HepG2 (cell line): ENCODE measurements at regions not wholly inside any gene's neighbourhood (a gene's known extent, or its start where the extent isn't known, plus 50 kb on each side); places are given as distances from the start of the nearest gene placed in this dataset.

Experiments used
- ATAC-seq: fragments of 200-7000 bp; cut with Tn5 transposase; 3 replicates; pipeline ENCODE4 v1.9.1; 2020; ENCODE audit warnings: mild to moderate bottlenecking, moderate library complexity
- BruUV-seq: library from RNA; stranded (reverse); fragments of 400-500 nt; replicated peaks from 2 replicates; lab custom pipeline; 2021; lab: Mats Ljungman, UMichigan
- CTCF ChIA-PET: fragments of 300-600 bp; formaldehyde crosslinking; extraction: SDS; loops from one replicate; lab custom pipeline; 2021; ENCODE audit warnings: low total read pairs, inconsistent platforms, low intra/inter-chr PET ratio; lab: Yijun Ruan, JAX
- POLR2A ChIA-PET: fragments of 350-600 bp; sonication (Branson Sonifier 250); formaldehyde crosslinking; loops from one replicate; lab custom pipeline; 2020; ENCODE audit warnings: antibody characterized with exemption, inconsistent platforms; lab: Yijun Ruan, JAX
- DNase-seq: peaks from one replicate; pipeline ENCODE4 v3.0.0-alpha.2; 2015; ENCODE audit warnings: low spot score
- FAIRE-seq: peaks from 3 replicates; lab custom pipeline; 2011; peaks lifted over from hg19 to GRCh38; lab: Jason Lieb, UNC
- H2AFZ ChIP-seq: one replicate; pipeline ENCODE4 v1.6.1; 2011; ENCODE audit warnings: low read length, inconsistent platforms
- H3K27ac ChIP-seq: fragments of 300-600 bp; 3 replicates; pipeline ENCODE4 v1.8.0; 2011; ENCODE audit warnings: mixed run types, mild to moderate bottlenecking, mixed read lengths, low read length, inconsistent platforms; ENCODE audit not compliant: insufficient read depth; ENCODE audit errors: extremely low read length
- H3K27me3 ChIP-seq, 2 experiments: fragments of 200-600 bp in 1 of 2; 2 replicates in 1 of 2; 3 replicates in 1 of 2; pipeline versions ENCODE4 v1.6.0 to v1.8.0; 2011; ENCODE audit warnings: low read length in 2 of 2, mild to moderate bottlenecking in 2 of 2, moderate library complexity in 2 of 2, inconsistent platforms in 1 of 2; ENCODE audit not compliant: insufficient read depth in 2 of 2, control insufficient read depth in 1 of 2
- H3K36me3 ChIP-seq, 2 experiments: fragments of 200-600 bp in 1 of 2; replicated peaks in 1 of 2; 2 replicates in 1 of 2; 3 replicates in 1 of 2; pipeline versions ENCODE4 v1.5.1 to v1.8.0; 2011; ENCODE audit warnings: low read length in 2 of 2, inconsistent platforms in 1 of 2; ENCODE audit not compliant: insufficient read depth in 2 of 2, control insufficient read depth in 1 of 2
- H3K4me1 ChIP-seq: 2 replicates; pipeline ENCODE4 v1.5.1; 2012; ENCODE audit warnings: low read length, inconsistent platforms; ENCODE audit not compliant: insufficient read depth
- H3K4me2 ChIP-seq: 2 replicates; pipeline ENCODE4 v1.6.0; 2011; ENCODE audit warnings: low read depth, low read length, inconsistent platforms
- H3K4me3 ChIP-seq, 3 experiments: fragments of 200-600 bp in 1 of 3; sonication (generic), shearing (Covaris generic) in 1 of 3; replicated peaks in 1 of 3; 2 replicates each; pipeline ENCODE4 v1.5.1; 2011 to 2016; ENCODE audit warnings: low read length in 3 of 3, inconsistent platforms in 2 of 3, low read depth in 2 of 3, mild to moderate bottlenecking in 2 of 3, control low read depth in 1 of 3, mixed read lengths in 1 of 3; ENCODE audit not compliant: insufficient read depth in 1 of 3
- H3K79me2 ChIP-seq: one replicate; pipeline ENCODE4 v1.6.1; 2011; ENCODE audit warnings: low read length, inconsistent platforms; ENCODE audit not compliant: insufficient read depth
- H3K9ac ChIP-seq: 2 replicates; pipeline ENCODE4 v1.6.0; 2011; ENCODE audit warnings: mild to moderate bottlenecking, low read depth, low read length, inconsistent platforms; ENCODE audit not compliant: insufficient read depth
- H3K9me3 ChIP-seq: 2 replicates; pipeline ENCODE4 v1.5.1; 2012; ENCODE audit warnings: mild to moderate bottlenecking, low read length
- H4K20me1 ChIP-seq: 2 replicates; pipeline ENCODE4 v1.6.0; 2011; ENCODE audit warnings: inconsistent platforms, mild to moderate bottlenecking, low read length, moderate library complexity; ENCODE audit not compliant: insufficient read depth
- EED ChIP-seq: sonication (generic); formaldehyde crosslinking; IDR thresholded peaks from 2 replicates; pipeline ENCODE4 v1.5.0; 2020; ENCODE audit warnings: mild to moderate bottlenecking, missing genetic modification reagents
- MYNN ChIP-seq: sonication (generic); formaldehyde crosslinking; IDR thresholded peaks from 2 replicates; pipeline ENCODE4 v1.4.0; 2020; ENCODE audit warnings: mild to moderate bottlenecking, low read depth, missing genetic modification reagents
- TMF1 ChIP-seq: sonication (generic); formaldehyde crosslinking; IDR thresholded peaks from 2 replicates; pipeline ENCODE4 v1.8.1; 2022; ENCODE audit warnings: low read depth, missing genetic modification reagents
- ZBTB8A ChIP-seq: sonication (generic); formaldehyde crosslinking; IDR thresholded peaks from 2 replicates; pipeline ENCODE4 v1.4.0; 2020; ENCODE audit warnings: mild to moderate bottlenecking, low read depth, missing genetic modification reagents, borderline replicate concordance
- ZNF549 ChIP-seq: sonication (generic); formaldehyde crosslinking; IDR thresholded peaks from 2 replicates; pipeline ENCODE4 v1.5.0; 2020; ENCODE audit warnings: missing genetic modification reagents
- ZSCAN30 ChIP-seq: sonication (generic); formaldehyde crosslinking; IDR thresholded peaks from 2 replicates; pipeline ENCODE4 v1.5.0; 2020; ENCODE audit warnings: mild to moderate bottlenecking, missing genetic modification reagents
- WGBS: methylation state at CpG from one replicate; pipeline ENCODE4 v1.1.6; 2017; ENCODE audit warnings: low lambda C conversion rate; 5-methylcytosine and 5-hydroxymethylcytosine counted together
- in situ Hi-C: cut with HindIII; loops from 2 replicates; pipeline ENCODE4 v1.10.0; 2017; ENCODE audit warnings: low pct_unique_long_range_greater_than_20kb; ENCODE audit not compliant: extremely low pct_ligation_motif_present
- intact Hi-C: fragments of 100-400 bp; cut with micrococcal nuclease; formaldehyde crosslinking; loops from one replicate; pipeline ENCODE4 v1.10.0; 2022; ENCODE audit not compliant: unreplicated experiment
- TF ChIP-seq, protein P1 (sequence below): sonication (generic); formaldehyde crosslinking; IDR thresholded peaks from 2 replicates; pipeline ENCODE4 v1.4.0; 2020; ENCODE audit warnings: missing genetic modification reagents
- TF ChIP-seq, protein P2 (sequence below): sonication (generic); formaldehyde crosslinking; IDR thresholded peaks from 2 replicates; pipeline ENCODE4 v1.5.1; 2020; ENCODE audit warnings: mild to moderate bottlenecking, missing genetic modification reagents, moderate library complexity
- TF ChIP-seq, protein P3 (sequence below): IDR thresholded peaks from 2 replicates; pipeline ENCODE4 v1.6.1; 2016
- TF ChIP-seq, protein P4 (sequence below), 2 experiments: sonication (generic) in 1 of 2; formaldehyde crosslinking in 1 of 2; IDR thresholded peaks; 2 replicates each; pipeline versions ENCODE4 v1.4.0 to v1.6.1; 2016 to 2020; ENCODE audit warnings: borderline replicate concordance in 1 of 2, low read depth in 1 of 2, mild to moderate bottlenecking in 1 of 2, missing genetic modification reagents in 1 of 2

DNA sequence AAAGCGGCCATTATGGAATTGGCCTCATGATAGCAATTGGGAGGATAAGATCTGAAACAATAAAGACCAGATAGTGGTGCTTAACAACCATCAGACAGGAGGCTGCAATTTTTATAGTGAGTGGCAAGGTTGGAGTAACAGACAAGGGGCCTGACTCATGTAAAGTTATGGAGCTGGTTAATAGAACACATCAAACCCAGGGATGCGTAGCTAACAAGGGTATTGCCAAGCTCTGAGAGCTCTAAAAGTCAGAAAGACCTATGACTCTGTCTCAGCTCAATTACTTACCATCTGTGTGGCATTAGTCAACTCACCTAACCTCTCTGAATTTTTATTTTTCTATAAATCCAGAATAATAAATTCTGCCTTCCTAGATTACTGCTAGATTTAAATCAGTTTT, 1731.5 kb upstream of the FLRT2 start:
- ChIA-PET POLR2A (no interaction called here), CTCF (no interaction called here)
- no TSS peak for BruUV-seq
- no peaks in the 10 kb centered on the region for H4K20me1 ChIP-seq
- ATAC-seq, result no peak
- in situ Hi-C loops, result no loop called here
- intact Hi-C loops, result no loop called here
- H3K9ac ChIP-seq, result no peak overlapping the region
- DNase-seq, result no peak
- no peaks in the 10 kb centered on the region for H3K79me2 ChIP-seq
- H3K4me1 ChIP-seq, result no peaks in the 10 kb centered on the region
- WGBS, result 0% methylated on average over 2 of the region's 2 CpGs
- no peak overlapping the region for H2AFZ ChIP-seq
- H3K27me3 ChIP-seq, result no peaks in the 10 kb centered on the region
- no peak overlapping the region for H3K4me2 ChIP-seq
- no peak overlapping the region for H3K27ac ChIP-seq
- peaks cover 75% of the 10 kb centered on the region for H3K9me3 ChIP-seq
- no peak for FAIRE-seq
- H3K4me3 ChIP-seq, result no peak overlapping the region
- H3K36me3 ChIP-seq, result no peaks in the 10 kb centered on the region
- TF ChIP-seq ZBTB8A (CRISPR knock-in tag) (no peak), MYNN (CRISPR knock-in tag) (no peak)
- TF ChIP-seq, protein P1, sequence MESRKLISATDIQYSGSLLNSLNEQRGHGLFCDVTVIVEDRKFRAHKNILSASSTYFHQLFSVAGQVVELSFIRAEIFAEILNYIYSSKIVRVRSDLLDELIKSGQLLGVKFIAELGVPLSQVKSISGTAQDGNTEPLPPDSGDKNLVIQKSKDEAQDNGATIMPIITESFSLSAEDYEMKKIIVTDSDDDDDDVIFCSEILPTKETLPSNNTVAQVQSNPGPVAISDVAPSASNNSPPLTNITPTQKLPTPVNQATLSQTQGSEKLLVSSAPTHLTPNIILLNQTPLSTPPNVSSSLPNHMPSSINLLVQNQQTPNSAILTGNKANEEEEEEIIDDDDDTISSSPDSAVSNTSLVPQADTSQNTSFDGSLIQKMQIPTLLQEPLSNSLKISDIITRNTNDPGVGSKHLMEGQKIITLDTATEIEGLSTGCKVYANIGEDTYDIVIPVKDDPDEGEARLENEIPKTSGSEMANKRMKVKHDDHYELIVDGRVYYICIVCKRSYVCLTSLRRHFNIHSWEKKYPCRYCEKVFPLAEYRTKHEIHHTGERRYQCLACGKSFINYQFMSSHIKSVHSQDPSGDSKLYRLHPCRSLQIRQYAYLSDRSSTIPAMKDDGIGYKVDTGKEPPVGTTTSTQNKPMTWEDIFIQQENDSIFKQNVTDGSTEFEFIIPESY, result no peak
- TF ChIP-seq, protein P2, sequence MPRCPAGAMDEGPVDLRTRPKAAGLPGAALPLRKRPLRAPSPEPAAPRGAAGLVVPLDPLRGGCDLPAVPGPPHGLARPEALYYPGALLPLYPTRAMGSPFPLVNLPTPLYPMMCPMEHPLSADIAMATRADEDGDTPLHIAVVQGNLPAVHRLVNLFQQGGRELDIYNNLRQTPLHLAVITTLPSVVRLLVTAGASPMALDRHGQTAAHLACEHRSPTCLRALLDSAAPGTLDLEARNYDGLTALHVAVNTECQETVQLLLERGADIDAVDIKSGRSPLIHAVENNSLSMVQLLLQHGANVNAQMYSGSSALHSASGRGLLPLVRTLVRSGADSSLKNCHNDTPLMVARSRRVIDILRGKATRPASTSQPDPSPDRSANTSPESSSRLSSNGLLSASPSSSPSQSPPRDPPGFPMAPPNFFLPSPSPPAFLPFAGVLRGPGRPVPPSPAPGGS, result no peak

DNA sequence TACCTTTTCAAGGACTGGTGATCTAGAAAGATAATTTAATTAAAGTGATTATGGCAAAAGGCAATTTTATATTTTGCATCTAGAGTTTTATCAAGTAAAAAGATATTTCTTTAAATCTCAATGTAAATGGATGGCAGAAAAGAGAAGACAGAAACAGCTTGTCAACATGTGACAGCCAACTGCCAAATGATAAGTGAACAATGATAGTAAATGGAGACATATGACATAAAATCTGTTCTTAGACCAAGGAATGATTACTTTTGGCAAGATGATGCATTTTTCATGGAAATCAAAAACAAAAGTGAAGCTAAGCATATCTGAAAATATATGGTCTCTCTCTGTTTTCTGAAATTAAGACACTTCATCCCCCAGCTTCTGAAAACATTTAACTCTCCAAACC, 1730.7 kb upstream of the FLRT2 start:
- Histone ChIP-seq H3K79me2 (no peaks in the 10 kb centered on the region), H4K20me1 (no peaks in the 10 kb centered on the region), H3K27ac (no peak overlapping the region), H3K36me3 (no peaks in the 10 kb centered on the region), H3K4me1 (no peaks in the 10 kb centered on the region), H3K4me3 (no peak overlapping the region), H3K9me3 (peaks cover 74% of the 10 kb centered on the region), H2AFZ (no peak overlapping the region), H3K4me2 (no peak overlapping the region), H3K9ac (no peak overlapping the region), H3K27me3 (no peaks in the 10 kb centered on the region)
- intact Hi-C loops, result no loop called here
- in situ Hi-C loops, result no loop called here
- ChIA-PET CTCF (no interaction called here), POLR2A (no interaction called here)
- DNase-seq, result no peak
- BruUV-seq, result no TSS peak
- no peak for ATAC-seq
- no peak for FAIRE-seq
- TF ChIP-seq TMF1 (no peak), EED (CRISPR knock-in tag) (no peak), ZNF549 (CRISPR knock-in tag) (no peak), ZSCAN30 (no peak)
- TF ChIP-seq, protein P3, sequence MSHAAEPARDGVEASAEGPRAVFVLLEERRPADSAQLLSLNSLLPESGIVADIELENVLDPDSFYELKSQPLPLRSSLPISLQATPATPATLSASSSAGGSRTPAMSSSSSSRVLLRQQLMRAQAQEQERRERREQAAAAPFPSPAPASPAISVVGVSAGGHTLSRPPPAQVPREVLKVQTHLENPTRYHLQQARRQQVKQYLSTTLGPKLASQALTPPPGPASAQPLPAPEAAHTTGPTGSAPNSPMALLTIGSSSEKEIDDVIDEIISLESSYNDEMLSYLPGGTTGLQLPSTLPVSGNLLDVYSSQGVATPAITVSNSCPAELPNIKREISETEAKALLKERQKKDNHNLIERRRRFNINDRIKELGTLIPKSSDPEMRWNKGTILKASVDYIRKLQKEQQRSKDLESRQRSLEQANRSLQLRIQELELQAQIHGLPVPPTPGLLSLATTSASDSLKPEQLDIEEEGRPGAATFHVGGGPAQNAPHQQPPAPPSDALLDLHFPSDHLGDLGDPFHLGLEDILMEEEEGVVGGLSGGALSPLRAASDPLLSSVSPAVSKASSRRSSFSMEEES, result no peak
- TF ChIP-seq, protein P4, sequence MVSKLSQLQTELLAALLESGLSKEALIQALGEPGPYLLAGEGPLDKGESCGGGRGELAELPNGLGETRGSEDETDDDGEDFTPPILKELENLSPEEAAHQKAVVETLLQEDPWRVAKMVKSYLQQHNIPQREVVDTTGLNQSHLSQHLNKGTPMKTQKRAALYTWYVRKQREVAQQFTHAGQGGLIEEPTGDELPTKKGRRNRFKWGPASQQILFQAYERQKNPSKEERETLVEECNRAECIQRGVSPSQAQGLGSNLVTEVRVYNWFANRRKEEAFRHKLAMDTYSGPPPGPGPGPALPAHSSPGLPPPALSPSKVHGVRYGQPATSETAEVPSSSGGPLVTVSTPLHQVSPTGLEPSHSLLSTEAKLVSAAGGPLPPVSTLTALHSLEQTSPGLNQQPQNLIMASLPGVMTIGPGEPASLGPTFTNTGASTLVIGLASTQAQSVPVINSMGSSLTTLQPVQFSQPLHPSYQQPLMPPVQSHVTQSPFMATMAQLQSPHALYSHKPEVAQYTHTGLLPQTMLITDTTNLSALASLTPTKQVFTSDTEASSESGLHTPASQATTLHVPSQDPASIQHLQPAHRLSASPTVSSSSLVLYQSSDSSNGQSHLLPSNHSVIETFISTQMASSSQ (IDR thresholded peaks at IDR 0.05; ENCODE audit: low read depth), result no peak
- TF ChIP-seq, protein P4 (CRISPR knock-in tag; IDR thresholded peaks at IDR 0.05; ENCODE audit: borderline replicate concordance), result no peak
